GM12878 (cell line): ENCODE measurements at regions not wholly inside any gene's neighbourhood (a gene's known extent, or its start where the extent isn't known, plus 50 kb on each side); places are given as distances from the start of the nearest gene placed in this dataset.

Experiments
- ATAC-seq: fragments of 200-7000 bp; cut with Tn5 transposase; 3 replicates; pipeline ENCODE4 v1.9.1; 2020; ENCODE audit warnings: mild to moderate bottlenecking, moderate library complexity
- BruUV-seq: library from RNA; stranded (reverse); fragments of 400-500 nt; replicated peaks from 2 replicates; lab custom pipeline; 2021; lab: Mats Ljungman, UMichigan
- CTCF ChIA-PET: fragments of 300-600 bp; sonication (Branson Sonifier 250); formaldehyde crosslinking; extraction: SDS; loops from one replicate; lab custom pipeline; 2021; ENCODE audit warnings: inconsistent platforms; lab: Yijun Ruan, JAX
- POLR2A ChIA-PET: fragments of 350-600 bp; formaldehyde crosslinking; extraction: SDS; loops from one replicate; lab custom pipeline; 2021; ENCODE audit warnings: inconsistent platforms; lab: Charles Lee
- RAD21 ChIA-PET: fragments of 300-600 bp; sonication (Branson Sonifier 250); formaldehyde crosslinking; loops from one replicate; lab custom pipeline; 2023; ENCODE audit warnings: antibody characterized with exemption; ENCODE audit not compliant: unreplicated experiment; lab: Charles Lee
- SMC1A ChIA-PET: fragments of 300-600 bp; sonication (Branson Sonifier 250); formaldehyde crosslinking; loops from one replicate; lab custom pipeline; 2023; ENCODE audit not compliant: unreplicated experiment, uncharacterized antibody; lab: Charles Lee
- DNase-seq: peaks from one replicate; pipeline ENCODE4 v3.0.0-alpha.2; 2011; ENCODE audit warnings: low read depth, low spot score
- FAIRE-seq: peaks from 3 replicates; lab custom pipeline; 2011; peaks lifted over from hg19 to GRCh38; lab: Jason Lieb, UNC
- H2AFZ ChIP-seq: 2 replicates; pipeline ENCODE4 v1.6.0; 2011; ENCODE audit warnings: low read depth, low read length, control low read depth; ENCODE audit not compliant: control insufficient read depth
- H3K27ac ChIP-seq: 2 replicates; pipeline ENCODE4 v1.5.1; 2011; ENCODE audit warnings: control low read depth; ENCODE audit not compliant: control insufficient read depth, insufficient read depth
- H3K27me3 ChIP-seq, 2 experiments: replicated peaks in 1 of 2; 2 replicates each; pipeline versions ENCODE4 v1.6.0 to v1.6.1; 2011; ENCODE audit warnings: low read length in 1 of 2; ENCODE audit not compliant: control insufficient read depth in 2 of 2, insufficient read depth in 2 of 2
- H3K36me3 ChIP-seq, 2 experiments: 2 replicates each; pipeline ENCODE4 v1.5.1; 2011; ENCODE audit warnings: low read length in 1 of 2; ENCODE audit not compliant: control insufficient read depth in 2 of 2, insufficient read depth in 2 of 2
- H3K4me1 ChIP-seq: 2 replicates; pipeline ENCODE4 v1.6.1; 2011; ENCODE audit warnings: mild to moderate bottlenecking, low read length, moderate library complexity, mixed read lengths; ENCODE audit not compliant: control insufficient read depth, insufficient read depth
- H3K4me2 ChIP-seq: 2 replicates; pipeline ENCODE4 v1.6.0; 2011; ENCODE audit warnings: control low read depth; ENCODE audit not compliant: control insufficient read depth, insufficient read depth
- H3K4me3 ChIP-seq: fragments of 200-600 bp; sonication (generic); 2 replicates; pipeline ENCODE4 v1.5.1; 2016
- H3K79me2 ChIP-seq: 2 replicates; pipeline ENCODE4 v1.6.0; 2011; ENCODE audit warnings: low read length; ENCODE audit not compliant: control insufficient read depth, insufficient read depth
- H3K9ac ChIP-seq: 2 replicates; pipeline ENCODE4 v1.8.0; 2011; ENCODE audit warnings: low read length, control low read depth, mixed read lengths; ENCODE audit not compliant: control insufficient read depth, insufficient read depth
- H3K9me3 ChIP-seq: replicated peaks from 3 replicates; pipeline ENCODE4 v1.5.1; 2011; ENCODE audit warnings: mild to moderate bottlenecking, low read length; ENCODE audit not compliant: control insufficient read depth, insufficient read depth
- H4K20me1 ChIP-seq: 2 replicates; pipeline ENCODE4 v1.6.0; 2011; ENCODE audit not compliant: control insufficient read depth, insufficient read depth
- ATF2 ChIP-seq: IDR thresholded peaks from 2 replicates; pipeline ENCODE4 v1.6.1; 2012; ENCODE audit warnings: low read length, inconsistent platforms
- CBFB ChIP-seq: IDR thresholded peaks from 2 replicates; pipeline ENCODE4 v1.6.1; 2016; ENCODE audit warnings: antibody characterized with exemption, low read depth
- CREB1 ChIP-seq: IDR thresholded peaks from 2 replicates; pipeline ENCODE4 v1.6.1; 2012; ENCODE audit warnings: low read depth, mild to moderate bottlenecking, inconsistent platforms
- IKZF1 ChIP-seq: fragments of 450-650 bp; conservative IDR thresholded peaks from 2 replicates; pipeline ENCODE4 v1.6.1; 2017; ENCODE audit warnings: antibody characterized with exemption, mild to moderate bottlenecking
- LARP7 ChIP-seq: fragments of 450-650 bp; IDR thresholded peaks from 2 replicates; pipeline ENCODE4 v1.6.1; 2017; ENCODE audit warnings: mild to moderate bottlenecking
- MEF2A ChIP-seq: IDR thresholded peaks from 2 replicates; pipeline ENCODE4 v1.6.1; 2011; ENCODE audit warnings: low read depth, mild to moderate bottlenecking, low read length, moderate library complexity; ENCODE audit not compliant: insufficient read depth
- NR2F1 ChIP-seq: fragments of 450-650 bp; conservative IDR thresholded peaks from 2 replicates; pipeline ENCODE4 v1.6.1; 2017; ENCODE audit warnings: mild to moderate bottlenecking
- SKIL ChIP-seq: fragments of 450-650 bp; IDR thresholded peaks from 2 replicates; pipeline ENCODE4 v1.6.1; 2017; ENCODE audit warnings: mild to moderate bottlenecking, low read depth, inconsistent platforms; ENCODE audit not compliant: poor library complexity, severe bottlenecking
- SMARCA5 ChIP-seq: fragments of 450-650 bp; IDR thresholded peaks from 2 replicates; pipeline ENCODE4 v1.6.1; 2017; ENCODE audit warnings: mild to moderate bottlenecking
- ZNF274 ChIP-seq: IDR thresholded peaks from one replicate; pipeline ENCODE4 v1.8.0; 2011; ENCODE audit not compliant: insufficient read length, insufficient read depth
- WGBS: methylation state at CpG from one replicate; pipeline ENCODE4 v1.1.6; 2016; ENCODE audit warnings: low lambda C conversion rate; ENCODE audit not compliant: insufficient replicate concordance, insufficient coverage; ENCODE audit errors: missing lambda C conversion rate; 5-methylcytosine and 5-hydroxymethylcytosine counted together
- in situ Hi-C: fragments of 300-500 bp; cut with MboI; formaldehyde crosslinking; loops from 9 replicates; pipeline ENCODE4 v1.14.3; 2018; ENCODE audit warnings: mixed read lengths
- intact Hi-C: fragments of 100-400 bp; cut with micrococcal nuclease; formaldehyde crosslinking; loops from one replicate; pipeline ENCODE4 v1.14.2; 2022; ENCODE audit not compliant: unreplicated experiment
- TF ChIP-seq, protein P1 (sequence below): fragments of 450-650 bp; IDR thresholded peaks from 2 replicates; pipeline ENCODE4 v1.6.1; 2016; ENCODE audit warnings: mild to moderate bottlenecking
- TF ChIP-seq, protein P2 (sequence below): fragments of 450-650 bp; IDR thresholded peaks from 2 replicates; pipeline ENCODE4 v1.6.1; 2016; ENCODE audit warnings: mild to moderate bottlenecking, moderate library complexity, borderline replicate concordance
- TF ChIP-seq, protein P3 (sequence below): fragments of 450-650 bp; IDR thresholded peaks from 2 replicates; pipeline ENCODE4 v1.6.1; 2014; ENCODE audit warnings: mild to moderate bottlenecking

GRCh38 chr6:109257494-109257893 lies 124.8 kb downstream of the CD164 start (continued):
- TF ChIP-seq, protein P1, sequence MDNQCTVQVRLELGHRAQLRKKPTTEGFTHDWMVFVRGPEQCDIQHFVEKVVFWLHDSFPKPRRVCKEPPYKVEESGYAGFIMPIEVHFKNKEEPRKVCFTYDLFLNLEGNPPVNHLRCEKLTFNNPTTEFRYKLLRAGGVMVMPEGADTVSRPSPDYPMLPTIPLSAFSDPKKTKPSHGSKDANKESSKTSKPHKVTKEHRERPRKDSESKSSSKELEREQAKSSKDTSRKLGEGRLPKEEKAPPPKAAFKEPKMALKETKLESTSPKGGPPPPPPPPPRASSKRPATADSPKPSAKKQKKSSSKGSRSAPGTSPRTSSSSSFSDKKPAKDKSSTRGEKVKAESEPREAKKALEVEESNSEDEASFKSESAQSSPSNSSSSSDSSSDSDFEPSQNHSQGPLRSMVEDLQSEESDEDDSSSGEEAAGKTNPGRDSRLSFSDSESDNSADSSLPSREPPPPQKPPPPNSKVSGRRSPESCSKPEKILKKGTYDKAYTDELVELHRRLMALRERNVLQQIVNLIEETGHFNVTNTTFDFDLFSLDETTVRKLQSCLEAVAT, result no peak
- TF ChIP-seq SKIL, result no peak
- no peak for TF ChIP-seq MEF2A
- TF ChIP-seq CREB1, result no peak
- TF ChIP-seq SMARCA5, result no peak
- no peak for TF ChIP-seq ZNF274
- TF ChIP-seq, all 136 proteins: peak for 0

DNA sequence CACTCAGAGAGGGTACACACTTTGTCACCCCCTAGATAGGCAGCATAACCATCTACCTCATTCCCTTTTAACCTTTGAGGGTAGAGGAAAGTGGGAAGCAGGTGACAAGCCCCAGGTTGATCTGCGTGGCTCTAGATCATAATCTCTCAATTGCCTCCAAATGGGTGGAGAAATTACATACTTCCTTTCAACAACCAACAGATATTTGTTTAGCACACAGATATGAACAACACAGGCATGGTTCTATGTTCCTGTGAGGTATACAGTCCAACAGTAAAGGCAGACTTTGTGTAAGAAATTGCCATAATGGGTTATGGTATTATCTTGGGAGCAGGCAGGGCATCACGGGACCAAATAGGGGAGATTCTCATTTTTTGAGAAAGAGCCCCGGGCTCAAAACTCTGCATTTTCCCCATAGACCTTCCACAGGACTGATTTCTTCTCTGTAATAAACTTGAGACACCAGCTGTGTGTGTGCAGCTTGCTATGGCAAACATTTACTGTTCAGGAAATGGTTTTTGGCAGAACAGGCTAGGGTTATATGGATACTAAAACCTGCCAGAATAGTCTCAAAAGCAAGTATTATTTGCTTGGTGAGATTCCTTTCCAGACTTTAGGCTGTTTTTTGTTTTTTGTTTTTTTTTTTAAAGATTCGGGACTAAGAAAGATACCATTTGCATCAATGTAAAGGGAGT lies 126.2 kb downstream of the CD164 start:
- no peak overlapping the region for H3K4me2 ChIP-seq
- ChIA-PET RAD21 (interaction anchor here (0.6 kb wide), 1 partner anchor 702 kb away, joined by 3 read pairs; no protein-coding TSS in a partner anchor), POLR2A (no interaction called here), CTCF (no interaction called here), SMC1A (no interaction called here)
- H3K9ac ChIP-seq, result no peak overlapping the region
- no peaks in the 10 kb centered on the region for H3K9me3 ChIP-seq
- FAIRE-seq (no peak), DNase-seq (no peak), ATAC-seq (no peak)
- in situ Hi-C loops, result no loop called here
- H3K27ac ChIP-seq, result no peak overlapping the region
- no peak overlapping the region for H2AFZ ChIP-seq
- intact Hi-C loops, result no loop called here
- WGBS, result 5% methylated on average over 4 of the region's 4 CpGs
- no peaks in the 10 kb centered on the region for H3K36me3 ChIP-seq
- no peaks in the 10 kb centered on the region for H4K20me1 ChIP-seq
- no peaks in the 10 kb centered on the region for H3K27me3 ChIP-seq
- H3K4me1 ChIP-seq, result no peaks in the 10 kb centered on the region
- no TSS peak for BruUV-seq
- H3K79me2 ChIP-seq, result no peaks in the 10 kb centered on the region
- H3K4me3 ChIP-seq, result no peak overlapping the region
- TF ChIP-seq, protein P2, sequence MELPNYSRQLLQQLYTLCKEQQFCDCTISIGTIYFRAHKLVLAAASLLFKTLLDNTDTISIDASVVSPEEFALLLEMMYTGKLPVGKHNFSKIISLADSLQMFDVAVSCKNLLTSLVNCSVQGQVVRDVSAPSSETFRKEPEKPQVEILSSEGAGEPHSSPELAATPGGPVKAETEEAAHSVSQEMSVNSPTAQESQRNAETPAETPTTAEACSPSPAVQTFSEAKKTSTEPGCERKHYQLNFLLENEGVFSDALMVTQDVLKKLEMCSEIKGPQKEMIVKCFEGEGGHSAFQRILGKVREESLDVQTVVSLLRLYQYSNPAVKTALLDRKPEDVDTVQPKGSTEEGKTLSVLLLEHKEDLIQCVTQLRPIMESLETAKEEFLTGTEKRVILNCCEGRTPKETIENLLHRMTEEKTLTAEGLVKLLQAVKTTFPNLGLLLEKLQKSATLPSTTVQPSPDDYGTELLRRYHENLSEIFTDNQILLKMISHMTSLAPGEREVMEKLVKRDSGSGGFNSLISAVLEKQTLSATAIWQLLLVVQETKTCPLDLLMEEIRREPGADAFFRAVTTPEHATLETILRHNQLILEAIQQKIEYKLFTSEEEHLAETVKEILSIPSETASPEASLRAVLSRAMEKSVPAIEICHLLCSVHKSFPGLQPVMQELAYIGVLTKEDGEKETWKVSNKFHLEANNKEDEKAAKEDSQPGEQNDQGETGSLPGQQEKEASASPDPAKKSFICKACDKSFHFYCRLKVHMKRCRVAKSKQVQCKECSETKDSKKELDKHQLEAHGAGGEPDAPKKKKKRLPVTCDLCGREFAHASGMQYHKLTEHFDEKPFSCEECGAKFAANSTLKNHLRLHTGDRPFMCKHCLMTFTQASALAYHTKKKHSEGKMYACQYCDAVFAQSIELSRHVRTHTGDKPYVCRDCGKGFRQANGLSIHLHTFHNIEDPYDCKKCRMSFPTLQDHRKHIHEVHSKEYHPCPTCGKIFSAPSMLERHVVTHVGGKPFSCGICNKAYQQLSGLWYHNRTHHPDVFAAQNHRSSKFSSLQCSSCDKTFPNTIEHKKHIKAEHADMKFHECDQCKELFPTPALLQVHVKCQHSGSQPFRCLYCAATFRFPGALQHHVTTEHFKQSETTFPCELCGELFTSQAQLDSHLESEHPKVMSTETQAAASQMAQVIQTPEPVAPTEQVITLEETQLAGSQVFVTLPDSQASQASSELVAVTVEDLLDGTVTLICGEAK, result no peak
- TF ChIP-seq, protein P3, sequence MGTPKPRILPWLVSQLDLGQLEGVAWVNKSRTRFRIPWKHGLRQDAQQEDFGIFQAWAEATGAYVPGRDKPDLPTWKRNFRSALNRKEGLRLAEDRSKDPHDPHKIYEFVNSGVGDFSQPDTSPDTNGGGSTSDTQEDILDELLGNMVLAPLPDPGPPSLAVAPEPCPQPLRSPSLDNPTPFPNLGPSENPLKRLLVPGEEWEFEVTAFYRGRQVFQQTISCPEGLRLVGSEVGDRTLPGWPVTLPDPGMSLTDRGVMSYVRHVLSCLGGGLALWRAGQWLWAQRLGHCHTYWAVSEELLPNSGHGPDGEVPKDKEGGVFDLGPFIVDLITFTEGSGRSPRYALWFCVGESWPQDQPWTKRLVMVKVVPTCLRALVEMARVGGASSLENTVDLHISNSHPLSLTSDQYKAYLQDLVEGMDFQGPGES, result no peak
- TF ChIP-seq NR2F1 (no peak), IKZF1 (no peak), CBFB (no peak), ATF2 (no peak), LARP7 (no peak)
